Mesenteric fat pad (tissue), 1 donor: ENCODE measurements at regions not wholly inside any gene's neighbourhood (a gene's known extent, or its start where the extent isn't known, plus 50 kb on each side); places are given as distances from the start of the nearest gene placed in this dataset.
"Not testable (repeated sequence)": the region's sequence is repeated elsewhere in the genome, so short reads cannot be mapped to it uniquely, and the experiment has no call there.

Experiments used
- DNase-seq: peaks from one replicate; pipeline ENCODE4 v3.0.0-alpha.2; 2020; ENCODE audit warnings: low spot score
- donor health status: DM: yes; HTN: yes; CAD: no.

DNA sequence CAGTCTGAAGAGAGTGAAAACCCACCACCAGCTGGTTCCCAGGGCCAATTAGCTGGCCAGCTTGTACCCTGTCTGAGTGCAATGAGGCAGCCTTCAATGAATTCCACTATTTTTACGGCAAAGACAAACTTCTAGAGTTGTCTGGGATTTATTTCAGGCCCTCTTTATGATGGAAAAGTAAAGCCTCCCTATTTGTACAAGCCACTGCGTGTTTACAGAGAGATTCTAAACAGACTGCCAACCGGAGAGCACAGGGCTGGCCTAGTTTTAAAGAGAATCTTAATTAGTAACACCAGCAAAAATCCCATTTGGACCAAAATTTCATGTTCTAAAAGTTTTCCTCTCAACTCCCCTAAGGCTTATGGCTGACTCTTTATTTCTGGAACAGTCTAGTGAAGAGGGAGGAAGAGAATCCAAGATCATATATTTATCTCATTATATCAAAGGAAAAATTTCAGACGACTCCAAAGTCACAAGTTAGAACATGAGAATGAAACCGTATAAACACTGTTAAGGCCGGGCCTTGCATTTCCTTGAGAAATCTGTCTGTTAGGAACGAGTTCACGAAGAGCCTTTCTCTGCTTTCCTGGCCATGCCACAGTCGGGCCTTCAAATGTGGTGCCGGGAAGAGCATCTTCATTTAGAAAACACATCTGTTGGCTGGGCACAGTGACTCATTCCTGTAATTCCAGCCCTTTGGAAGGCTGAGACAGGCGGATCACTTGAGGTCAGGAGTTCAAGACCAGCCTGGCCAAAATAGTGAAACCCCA is 724.6 kb upstream of the NRP1 start:
- DNase-seq, result no peak

DNA sequence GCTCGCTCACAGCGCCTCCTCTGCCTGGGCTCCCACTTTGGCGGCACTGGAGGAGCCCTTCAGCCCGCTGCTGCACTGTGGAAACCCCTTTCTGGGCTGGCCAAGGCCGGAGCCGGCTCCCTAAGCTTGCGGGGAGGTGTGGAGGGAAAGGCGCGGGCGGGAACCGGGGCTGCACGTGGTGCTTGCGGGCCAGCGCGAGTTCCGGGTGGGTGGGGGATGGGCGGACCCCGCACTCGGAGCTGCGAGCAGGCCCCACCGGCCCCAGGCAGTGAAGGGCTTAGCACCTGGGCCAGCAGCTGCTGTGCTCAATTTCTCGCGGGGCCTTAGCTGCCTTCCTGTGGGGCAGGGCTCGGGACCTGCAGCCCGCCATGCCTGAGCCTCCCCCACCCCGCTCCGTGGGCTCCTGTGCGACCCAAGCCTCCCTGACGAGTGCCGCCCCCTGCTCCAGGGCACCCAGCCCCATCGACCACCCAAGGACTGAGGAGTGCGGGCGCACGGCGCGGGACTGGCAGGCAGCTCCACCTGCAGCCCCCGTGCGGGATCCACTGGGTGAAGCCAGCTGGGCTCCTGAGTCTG is 721.0 kb upstream of the NRP1 start:
- not testable (repeated sequence) for DNase-seq

DNA sequence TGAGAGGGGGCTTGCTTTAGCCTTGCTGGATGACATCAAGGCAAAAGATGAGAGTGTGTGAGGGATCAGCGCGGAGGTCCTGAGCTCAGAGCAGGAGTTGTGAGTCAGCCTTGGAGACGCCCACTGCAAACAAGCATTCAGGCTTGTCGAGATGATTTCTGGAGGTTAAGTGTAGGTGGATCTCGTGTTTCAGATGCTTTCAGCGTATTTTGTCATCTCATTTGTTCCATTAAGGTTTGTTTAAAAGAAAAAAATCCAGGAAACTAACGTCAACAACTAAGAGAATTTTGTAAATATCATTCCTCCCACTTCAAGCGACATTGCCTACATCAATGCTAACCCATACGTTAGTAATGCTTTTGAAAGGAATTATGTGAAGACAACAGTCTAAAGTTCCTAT is 715.4 kb upstream of the NRP1 start:
- DNase-seq, result no peak

DNA sequence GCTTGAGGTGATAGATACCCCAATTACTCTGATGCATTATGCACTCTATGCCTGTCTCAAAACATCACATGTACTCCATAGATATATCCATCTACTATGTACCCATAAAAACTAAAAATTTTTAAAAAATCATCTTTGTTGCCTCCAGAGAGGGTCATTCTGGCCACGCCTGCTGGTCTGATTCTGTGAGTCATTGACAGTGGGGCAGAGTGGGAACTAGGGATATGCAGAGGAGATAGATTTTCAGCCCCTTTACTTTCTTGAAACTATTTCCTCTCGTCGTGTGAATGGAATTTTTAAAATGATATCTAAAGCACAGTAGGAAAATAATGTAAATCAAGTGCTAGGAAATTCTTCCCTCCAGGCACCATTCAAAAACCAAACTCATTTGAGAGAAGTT is 715.0 kb upstream of the NRP1 start:
- no peak for DNase-seq

DNA sequence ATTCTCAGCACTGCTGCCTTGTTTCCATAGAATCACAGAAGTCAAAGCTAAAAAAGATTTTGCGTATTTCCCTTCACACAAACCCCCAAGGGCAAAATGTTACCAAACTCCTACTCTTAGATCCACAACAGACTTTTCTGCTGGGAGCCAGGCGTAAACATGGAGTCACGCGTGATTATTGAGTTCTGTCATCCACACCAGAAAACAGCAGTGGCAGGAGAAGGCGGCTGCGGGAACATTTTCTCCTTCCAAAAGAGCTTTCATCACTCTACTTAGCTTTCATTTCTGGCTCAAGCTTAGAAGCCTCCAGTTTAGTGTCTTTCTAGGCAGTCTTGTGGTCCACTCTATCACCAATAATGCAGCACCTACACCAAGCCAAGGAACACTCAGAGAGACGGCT is 712.9 kb upstream of the NRP1 start:
- no peak for DNase-seq

DNA sequence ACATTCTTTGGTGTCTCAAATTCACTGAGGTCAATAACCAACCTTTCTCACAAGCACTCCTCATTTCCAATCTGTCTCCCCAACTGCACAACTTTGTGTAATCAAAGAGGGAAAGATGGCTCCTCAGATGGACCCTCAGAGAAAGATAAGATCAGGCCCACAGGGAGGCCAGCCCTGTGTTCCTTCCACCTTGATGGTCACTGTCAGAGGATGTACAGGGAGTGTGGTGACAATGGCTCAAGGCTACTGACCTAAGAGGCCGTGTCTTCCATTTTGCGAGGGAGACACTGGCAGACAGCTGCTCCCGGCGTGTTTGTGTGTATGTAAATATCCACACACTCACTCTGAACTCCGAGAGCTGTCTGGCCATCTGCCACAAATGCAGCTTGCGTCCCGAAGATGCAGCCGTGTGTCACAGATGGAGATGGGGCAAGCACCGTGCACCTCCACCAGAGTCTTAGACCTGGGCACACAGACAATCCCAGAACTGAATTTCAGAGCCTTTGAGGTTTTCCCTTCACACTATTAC is 712.1 kb upstream of the NRP1 start:
- no peak for DNase-seq

DNA sequence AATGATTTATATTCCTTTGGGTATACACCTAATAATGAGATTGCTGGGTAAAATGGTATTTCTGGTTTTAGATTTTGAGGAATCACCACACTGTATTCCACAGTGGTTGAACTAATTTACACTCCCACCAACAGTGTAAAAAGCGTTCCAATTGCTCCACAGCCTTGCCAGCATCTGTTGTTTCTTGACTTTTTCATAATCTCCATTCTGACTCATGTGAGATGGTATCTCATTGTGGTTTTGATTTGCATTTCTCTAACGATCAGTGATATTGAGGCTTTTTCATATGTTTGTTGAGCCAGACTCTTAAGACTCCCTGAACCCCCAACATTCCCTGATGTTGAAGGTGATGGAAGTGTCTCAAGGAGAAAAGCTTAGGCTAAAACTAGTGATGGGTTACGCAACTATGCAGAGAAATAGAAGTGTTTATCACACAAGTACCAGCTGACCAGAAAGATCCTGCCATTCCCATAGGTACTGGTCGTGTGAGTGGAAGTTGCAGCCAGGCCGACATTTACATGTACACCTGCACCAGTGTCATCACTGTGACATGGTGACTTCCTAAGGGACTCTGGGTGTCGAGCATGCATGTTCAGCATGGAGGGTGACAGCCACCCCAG is 711.2 kb upstream of the NRP1 start:
- no peak for DNase-seq

DNA sequence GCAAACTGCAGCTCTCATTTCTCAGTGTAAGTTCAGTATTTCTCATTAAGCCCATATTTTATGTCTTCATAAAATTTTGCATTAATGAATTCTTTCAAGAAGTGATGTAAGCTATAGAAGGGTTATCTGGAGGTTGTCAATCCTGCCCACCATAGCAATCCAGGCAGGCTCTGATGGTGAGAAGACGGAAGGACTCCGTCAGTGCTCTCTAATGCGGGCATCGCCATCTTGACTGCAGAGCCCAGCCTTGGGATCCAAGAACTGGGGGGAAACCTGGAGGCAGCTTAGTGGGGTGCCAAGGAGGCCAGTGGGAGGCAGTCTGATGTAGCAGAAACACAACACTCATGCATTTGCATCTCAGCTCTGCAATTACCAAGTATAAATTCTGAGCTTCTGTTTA is 707.4 kb upstream of the NRP1 start:
- DNase-seq, result no peak

DNA sequence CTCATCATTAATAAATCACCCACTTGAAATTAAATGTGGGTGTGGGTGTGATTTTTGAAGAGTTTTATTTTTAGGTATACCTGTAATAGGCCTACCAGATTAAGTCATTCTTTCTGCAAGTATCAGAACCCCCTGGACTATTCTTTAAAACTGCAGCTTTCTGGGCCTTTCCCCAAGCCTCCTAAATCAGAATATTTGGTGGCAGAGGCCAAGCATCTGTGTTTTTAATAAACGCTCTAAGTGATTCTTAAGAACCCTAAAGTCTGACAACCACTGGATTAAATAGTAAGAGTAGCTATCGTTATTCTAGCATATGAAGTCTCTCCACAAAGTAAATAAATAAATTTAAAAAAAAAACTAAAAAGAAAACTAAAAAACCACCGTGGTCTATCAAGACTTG is 703.0 kb upstream of the NRP1 start:
- DNase-seq, result no peak

DNA sequence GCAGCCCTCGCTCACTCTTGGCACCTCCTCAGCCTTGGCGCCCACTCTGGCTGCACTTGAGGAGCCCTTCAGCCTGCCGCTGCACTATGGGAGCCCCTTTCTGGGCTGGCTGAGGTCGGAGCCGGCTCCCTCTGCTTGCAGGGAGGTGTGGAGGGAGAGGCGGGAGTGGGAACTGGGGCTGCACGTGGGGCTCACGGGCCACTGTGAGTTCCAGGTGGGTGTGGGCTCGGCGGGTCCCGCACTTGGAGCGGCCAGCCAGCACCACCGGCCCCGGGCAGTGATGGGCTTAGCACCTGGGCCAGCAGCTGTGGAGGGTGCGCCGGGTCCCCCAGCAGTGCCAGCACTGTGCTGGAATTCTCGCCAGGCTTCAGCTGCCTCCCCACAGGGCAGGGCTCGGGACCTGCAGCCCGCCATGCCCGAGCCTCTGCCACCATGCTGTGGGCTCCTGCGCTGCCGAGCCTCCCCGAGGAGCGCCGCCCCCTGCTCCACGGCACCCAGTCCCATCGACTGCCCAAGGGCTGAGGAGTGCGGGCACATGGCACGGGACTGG is 700.8 kb upstream of the NRP1 start:
- not testable (repeated sequence) for DNase-seq

DNA sequence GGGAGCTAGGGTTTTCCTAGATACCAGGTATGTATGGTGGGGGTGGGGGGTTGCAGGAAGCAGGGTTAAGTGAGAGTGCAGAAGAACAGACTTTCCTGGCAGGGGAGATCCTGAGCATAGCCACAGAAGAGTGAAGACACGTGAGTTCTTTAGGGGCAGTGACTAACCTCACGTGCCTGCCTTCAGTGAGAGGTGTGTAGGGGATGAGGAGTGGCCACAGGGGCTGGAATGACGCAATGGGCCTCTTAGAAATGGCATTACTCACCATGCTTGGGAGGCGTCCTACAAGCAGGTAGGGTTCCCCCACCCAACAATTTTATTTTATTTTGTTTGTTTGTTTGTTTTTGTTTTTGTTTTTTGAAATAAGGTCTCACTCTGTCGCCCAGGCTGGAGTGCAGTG is 698.6 kb upstream of the NRP1 start:
- DNase-seq, result no peak

DNA sequence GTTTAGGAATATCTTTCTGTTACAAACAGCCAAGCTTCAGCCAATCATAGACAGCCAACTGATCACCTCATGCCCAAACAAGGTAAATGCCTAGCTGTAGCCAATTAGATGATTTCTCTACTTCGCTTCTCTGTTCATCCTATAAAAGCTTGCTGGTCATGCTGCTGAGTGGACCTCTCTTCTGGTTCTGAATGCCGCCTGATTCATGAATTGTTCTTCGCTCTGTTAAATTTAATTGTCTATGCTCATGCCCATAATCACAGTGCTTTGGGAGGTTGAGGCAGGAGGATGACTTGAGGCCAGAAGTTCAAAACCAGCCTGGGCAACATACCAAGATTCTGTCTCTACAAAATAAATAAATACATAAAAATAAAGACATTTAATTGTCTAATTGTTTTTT is 698.1 kb upstream of the NRP1 start:
- DNase-seq, result no peak

DNA sequence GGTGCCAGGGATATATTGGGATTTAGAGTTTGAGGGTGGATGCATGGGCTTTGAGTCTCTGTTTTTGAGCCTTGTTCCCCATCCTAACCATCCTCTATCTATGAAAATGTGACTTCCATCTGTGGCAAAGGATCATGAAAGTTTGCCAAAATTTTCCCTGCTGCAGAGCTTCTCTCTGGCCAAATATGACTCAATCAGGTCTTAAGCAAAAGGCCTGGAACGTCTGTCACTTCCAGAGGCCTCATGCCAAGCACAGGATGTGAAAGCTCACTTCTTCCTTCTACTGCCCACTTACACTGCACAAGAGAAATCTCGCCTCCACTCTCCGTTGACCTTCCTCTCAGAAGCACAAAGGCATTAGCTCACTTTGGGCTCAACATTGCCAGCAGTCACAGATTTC is 696.9 kb upstream of the NRP1 start:
- DNase-seq, result no peak

DNA sequence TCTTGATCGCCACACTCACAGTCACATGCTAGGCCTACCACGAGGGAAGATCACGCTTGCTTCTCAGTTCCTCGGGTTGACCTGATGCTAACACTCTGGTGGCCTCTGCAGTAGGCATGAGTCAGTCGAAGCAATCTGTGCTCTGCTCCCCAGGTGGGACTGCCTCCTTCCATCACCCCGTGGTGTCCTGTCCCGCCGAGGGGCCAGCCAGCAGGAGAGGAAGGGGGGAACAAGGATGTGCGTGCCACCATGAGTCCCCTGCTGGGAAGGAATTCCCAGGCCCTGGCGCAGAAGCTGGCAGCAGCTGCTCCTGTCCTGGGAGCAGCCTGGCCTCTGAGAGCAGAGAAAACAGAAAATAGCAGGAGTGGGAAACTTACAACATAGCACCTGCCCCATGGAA is 695.0 kb upstream of the NRP1 start:
- no peak for DNase-seq

DNA sequence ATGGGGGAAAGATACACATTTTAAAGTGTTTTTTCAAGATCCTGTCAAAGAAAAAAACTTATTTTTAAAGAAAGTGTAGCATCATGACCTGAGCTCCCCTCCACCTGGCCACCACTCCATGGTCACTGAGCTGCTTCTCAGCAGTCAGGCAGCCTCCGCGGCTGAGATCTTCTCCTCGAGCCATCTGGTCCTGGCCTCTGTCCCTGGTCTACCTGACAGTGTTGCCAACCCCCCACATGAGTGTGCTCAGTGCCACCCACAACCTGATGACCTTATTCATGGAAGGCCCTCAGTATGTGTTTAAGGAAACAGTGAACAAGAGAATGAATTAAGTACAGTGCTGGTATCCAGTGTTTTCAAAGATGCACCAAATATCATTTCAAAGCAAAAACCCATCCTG is 694.5 kb upstream of the NRP1 start:
- DNase-seq, result no peak

DNA sequence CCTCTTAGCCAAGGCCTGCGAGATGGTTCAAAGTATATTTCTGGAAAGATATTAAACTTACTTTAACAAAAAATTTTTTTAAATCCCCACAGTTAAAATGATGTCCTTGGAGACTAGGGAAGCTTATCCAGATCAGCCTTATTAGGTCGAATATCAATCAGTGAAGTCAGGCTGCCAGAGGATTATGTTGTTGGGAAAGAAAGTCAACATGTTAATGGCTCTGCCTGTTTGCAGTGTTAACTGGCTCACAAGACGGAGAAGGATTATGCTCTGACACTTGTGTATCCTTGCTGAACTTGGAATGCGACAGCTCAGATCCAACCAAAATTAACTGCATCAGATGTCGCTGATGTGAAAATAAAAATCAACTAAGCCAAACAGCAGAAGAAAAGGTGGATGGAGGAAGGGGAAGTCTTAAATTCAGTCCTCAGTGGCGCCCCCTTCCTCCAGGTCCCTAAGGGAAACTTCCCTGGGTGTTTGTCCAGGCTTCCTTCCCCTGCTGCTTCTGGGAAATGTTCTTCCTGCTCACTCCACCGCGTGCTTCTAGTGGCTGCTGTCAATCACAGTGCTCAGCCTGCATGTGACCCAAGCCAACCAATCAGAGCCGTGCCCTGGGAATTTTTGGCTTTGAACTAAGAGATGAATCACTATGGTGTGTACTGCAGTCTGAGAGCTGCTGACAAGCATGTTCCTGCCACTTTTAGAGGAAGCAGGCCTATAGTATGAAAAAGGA is 690.4 kb upstream of the NRP1 start:
- DNase-seq, result no peak

DNA sequence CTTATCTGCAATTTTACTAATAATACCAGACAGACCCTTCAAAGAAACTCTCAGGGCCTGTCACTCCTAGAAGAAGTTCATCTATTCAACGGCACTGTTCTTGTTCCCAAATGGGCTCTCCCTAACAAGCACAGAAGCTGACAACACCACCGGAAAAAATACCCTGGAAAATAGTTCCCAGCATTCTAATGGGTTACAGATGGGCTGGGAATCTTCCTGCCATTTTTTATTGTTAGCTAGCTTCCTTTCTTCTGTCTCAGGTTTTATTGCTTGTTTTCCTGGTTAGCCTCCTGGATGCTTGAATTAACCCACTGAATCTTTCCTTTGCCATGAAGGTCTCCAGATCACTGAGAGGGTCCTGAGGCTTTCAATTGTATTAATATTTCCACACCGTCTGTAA is 689.8 kb upstream of the NRP1 start:
- no peak for DNase-seq

DNA sequence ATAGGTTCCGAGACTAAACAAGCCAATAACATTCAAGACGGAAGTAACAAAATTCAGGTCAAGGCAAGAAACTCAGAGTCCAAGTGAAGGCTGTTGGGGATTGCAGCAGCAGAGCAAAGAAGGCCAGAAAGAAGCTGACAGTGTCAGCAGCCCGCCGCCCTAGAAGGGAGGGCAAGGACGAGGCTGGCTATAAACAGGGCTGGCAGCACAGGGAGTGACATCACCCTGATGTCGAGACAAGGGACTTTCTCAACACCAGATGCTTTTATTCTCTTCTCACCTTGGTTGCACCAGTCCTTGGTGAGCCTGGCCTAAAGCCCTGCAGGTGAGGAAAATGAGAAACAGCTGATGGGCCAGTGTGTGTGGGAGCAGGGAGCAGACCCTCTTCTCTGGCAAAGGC is 687.7 kb upstream of the NRP1 start:
- no peak for DNase-seq

DNA sequence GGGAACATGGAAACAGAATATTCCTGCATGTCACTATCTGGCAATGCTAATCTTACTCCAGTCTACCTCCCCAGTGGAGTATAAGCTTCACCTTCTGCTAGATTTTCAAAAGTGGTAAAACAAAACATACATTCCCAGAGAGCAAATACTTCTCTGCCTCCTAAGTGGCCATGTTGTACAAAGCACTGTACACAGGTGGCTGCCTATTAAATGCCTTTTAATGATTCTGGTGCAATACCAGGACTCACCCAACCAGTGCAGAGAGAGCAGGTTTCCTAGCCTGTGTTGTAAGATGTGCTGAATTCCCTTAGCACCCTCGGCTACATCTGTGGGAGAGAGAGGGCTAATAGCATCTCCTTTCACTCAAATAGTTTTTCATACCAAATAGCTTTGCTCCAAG is 684.3 kb upstream of the NRP1 start:
- DNase-seq, result no peak

DNA sequence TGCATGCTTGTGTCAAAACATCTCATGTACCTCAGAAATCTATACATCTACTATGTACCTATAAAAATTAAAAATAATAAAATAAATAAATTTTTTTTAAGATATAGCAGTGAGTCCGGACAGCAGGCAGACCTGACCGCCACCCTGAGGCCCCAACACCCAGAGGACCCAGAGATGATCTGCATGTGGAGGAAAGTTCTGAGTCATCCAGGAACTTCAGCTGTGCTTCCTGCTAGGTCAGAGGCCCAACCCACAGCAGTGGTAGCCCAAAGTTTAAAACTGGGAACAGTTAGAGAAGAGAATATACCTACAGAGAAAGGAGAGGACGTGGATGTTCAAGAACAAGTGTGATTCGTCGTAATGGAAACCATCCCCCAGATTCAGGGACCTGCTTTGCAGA is 683.7 kb upstream of the NRP1 start:
- no peak for DNase-seq

DNA sequence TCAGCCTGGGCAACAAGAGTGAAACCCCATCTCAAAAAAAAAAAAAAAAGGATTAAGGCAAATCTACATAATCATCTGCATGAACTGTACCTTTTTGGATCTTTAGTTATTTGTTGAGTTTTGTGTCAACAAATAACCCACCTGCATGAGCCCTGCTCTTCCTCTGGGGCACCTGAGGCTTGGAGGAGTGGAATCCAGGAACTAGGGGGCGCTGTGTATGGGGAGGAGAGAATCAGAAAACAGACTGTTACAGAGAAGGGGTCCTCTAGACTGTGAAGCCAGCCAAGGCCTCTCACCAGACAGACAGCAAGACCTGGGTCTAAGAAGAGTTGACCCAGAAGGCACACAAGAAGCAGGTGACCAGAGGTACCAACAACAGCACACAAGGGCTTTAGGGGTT is 682.8 kb upstream of the NRP1 start:
- no peak for DNase-seq

DNA sequence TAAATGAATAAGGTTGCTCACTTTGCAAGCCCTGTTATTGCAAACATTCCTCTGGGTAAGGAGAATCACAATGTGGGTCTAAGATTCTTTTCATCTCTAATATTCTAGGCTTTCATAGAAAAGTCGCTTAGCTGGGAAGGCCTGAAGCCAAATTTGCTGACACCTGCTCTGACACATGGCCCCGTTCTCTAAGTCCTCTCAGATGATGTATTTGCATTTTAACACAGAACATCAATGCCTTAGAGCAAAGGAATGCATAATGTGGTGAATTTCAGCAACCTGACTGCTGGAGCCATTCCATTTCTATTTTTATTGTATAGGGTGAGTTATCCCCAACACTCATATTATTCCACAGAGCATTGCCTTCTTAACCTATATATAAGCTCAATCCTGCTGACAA is 682.1 kb upstream of the NRP1 start:
- DNase-seq, result no peak
